Panc1 (cell line): ENCODE measurements at regions not wholly inside any gene's neighbourhood (a gene's known extent, or its start where the extent isn't known, plus 50 kb on each side); places are given as distances from the start of the nearest gene placed in this dataset.

ENCODE experiments used
- CTCF ChIP-seq: fragments of 450-650 bp; IDR thresholded peaks from 2 replicates; pipeline ENCODE4 v1.5.1; 2017; ENCODE audit warnings: mild to moderate bottlenecking
- SIN3A ChIP-seq: IDR thresholded peaks from 2 replicates; pipeline ENCODE4 v1.6.1; 2012; ENCODE audit warnings: low read depth, mild to moderate bottlenecking, low read length, moderate library complexity, borderline replicate concordance; ENCODE audit not compliant: insufficient read depth

- TF ChIP-seq CTCF = no peak
- no peak for TF ChIP-seq SIN3A
Observed at GRCh38 chr13:107931056-107931455, 284.3 kb downstream of the LIG4 start.
